GM19023 (cell line): ENCODE measurements at regions not wholly inside any gene's neighbourhood (a gene's known extent, or its start where the extent isn't known, plus 50 kb on each side); places are given as distances from the start of the nearest gene placed in this dataset.
"Not testable (repeated sequence)": the region's sequence is repeated elsewhere in the genome, so short reads cannot be mapped to it uniquely, and the experiment has no call there.

ENCODE experiments used
- ATAC-seq: cut with Tn5 transposase; IDR thresholded peaks from one replicate; pipeline ENCODE4 v1.9.1; 2021; ENCODE audit warnings: mild to moderate bottlenecking, moderate library complexity; ENCODE audit not compliant: unreplicated experiment

DNA sequence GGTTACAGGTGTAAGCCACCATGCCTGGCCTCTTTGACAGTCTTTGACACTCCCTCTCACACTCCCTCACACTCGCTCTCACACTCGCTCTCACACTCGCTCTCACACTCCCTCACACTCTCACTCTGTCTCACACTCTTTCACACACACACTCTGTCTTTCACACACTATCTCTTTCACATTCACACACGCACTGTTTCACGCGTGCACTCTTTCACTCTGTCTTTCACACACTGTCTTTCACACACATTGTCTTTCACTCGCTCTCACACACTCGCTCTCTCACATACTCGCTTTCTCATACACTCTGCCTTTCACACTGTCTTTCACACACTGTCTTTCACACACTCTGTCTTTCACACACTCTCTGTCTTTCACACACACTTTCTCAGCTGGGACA, 167.1 kb upstream of the CXCL13 start:
- ATAC-seq: no peak

DNA sequence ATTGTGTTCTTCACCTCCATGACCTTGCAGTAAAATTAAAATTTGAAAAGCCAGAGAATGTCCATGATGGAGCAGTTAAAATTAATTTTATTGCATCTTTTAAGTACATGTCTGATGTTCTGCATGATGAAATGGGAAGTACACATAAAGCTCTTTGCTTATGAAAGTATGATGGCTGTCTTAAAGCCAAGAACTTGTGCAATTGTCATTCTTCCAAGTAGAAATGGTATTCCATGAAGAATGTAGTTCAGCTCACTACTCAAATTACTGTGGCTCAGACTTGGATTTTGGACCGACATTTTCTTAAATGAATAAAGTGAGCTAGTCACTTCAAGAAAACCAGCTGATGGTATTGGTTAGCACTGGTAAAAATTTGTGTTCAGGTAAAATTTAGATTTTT, 161.7 kb upstream of the CXCL13 start:
- no peak for ATAC-seq

DNA sequence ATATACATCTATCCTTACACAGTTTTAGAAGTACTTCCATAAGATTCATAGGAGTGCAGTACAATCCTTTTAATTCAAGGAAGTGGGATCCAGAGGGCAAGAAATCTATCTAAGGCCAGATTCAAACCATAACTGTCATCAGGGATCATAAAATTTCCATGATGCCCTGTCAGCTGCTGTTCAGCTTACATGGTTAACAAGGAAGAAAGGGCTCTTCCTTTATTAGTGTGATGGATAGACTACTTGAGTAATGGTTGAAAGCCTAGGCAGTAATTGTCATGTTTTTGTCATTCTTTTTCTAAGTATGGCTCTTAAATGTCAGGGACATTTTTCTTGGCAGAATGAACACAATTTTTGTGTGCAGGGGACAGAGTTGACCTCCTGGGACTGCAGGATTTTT, 159.8 kb upstream of the CXCL13 start:
- no peak for ATAC-seq

DNA sequence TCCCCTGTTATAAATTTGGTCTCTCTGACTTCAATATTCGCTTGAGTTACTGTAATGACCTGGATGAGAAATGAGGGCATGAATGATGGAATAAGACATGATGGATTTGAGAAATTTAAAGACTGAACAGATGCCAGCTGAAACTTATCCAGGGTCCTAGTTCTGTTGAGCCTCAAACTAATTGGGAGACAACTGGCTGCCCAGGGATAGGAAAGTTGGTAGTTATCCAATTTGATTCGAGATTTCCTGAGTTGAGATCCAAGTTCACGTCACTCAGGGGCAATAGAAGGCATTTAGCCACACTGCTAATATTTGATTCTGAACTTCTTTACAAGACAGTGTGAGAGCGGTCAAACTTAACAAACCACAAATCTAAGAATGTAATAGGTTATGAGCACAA, 159.0 kb upstream of the CXCL13 start:
- no peak for ATAC-seq

DNA sequence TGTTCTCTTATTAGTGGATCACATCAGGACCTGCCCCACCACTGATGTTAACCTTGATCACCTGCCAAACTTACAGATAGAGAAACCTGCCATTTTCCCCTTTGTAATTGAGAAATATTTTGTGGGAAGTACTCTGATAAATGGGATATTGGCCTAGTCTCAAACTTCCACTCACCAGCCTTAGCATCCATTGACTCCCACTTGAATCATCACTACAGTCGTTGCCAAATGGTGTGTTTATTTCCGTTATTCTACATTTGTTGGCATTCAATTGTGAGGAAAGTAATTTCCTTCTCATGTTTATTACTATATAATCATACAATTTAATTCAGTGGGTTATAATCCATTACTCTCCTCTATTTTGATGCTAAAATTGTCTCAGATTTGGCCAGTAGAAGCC, 156.4 kb upstream of the CXCL13 start:
- ATAC-seq: no peak

DNA sequence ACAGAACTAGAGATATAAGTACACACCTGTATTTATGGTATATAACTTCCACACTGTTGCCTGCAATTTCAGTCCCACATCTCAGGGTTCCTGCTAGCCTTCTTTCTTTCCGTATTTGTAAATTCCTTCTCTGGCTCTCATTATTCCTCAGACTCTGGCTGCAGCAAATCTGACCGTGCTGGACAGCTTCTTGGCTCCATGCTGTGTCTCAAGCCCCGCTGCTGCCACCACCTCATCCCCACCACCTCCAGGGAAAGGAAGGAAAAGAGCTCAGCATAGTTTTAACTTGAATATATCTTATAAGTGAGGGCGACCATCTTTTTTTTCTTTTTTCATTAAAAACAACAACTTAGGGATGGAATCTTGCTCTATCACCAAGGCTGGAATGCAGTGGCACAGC, 155.6 kb upstream of the CXCL13 start:
- ATAC-seq: no peak

DNA sequence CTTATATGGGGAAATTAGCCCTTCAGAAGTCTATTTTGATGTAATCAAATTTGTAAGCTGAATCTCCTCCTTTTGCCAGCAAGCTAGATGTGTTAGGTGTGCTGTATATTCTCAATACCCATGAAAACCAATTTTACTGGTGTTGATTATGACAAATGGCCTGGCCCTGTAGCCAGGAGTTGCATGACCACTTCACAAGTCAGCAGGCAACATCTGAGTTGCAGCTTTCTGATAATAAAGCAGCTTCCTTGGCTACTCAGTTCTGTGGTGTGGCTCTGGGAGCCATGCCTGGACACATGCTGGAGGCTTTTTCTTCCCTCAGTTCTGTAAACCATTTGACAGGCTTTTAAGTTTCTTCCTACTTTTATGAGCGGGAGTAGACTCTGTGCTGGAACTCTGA, 154.1 kb upstream of the CXCL13 start:
- no peak for ATAC-seq

DNA sequence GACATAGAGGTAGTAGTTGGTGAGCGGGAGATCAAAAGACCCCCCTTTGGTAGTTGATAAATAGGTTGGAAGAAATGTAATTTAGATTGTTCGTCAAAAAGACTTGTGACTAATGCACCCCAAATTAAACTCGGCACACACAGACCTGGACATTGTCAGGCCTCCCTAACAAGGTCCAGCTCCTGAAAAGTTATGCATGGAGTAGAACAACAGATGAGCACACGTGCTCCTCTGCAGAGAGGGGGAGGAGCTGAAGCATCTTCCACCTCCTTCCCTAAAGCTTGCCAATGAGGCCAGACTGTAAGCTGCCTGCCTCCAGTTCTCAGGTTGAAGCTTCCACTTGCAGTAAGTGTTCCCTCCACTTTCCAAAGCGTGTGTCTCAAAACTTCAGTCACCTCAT, 153.5 kb upstream of the CXCL13 start:
- ATAC-seq: not testable (repeated sequence)

DNA sequence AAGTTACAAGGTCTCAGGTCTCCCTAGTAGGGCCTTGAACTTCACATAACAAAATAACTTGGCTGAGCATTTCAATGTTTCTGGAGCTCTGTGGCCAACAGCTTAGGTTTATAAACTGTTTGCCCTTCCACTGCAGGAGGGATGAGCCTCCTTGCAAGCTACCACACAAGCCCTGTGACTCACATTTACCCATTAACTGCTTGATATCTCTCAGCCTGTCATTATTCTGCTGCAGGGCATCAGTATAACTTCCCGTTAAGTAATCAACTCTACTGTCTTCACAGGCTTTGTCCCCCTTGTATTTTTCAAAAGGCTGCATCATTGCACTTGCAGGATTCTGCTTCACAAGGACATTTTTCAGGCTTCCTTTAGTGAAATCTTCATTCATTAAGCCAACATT, 151.7 kb upstream of the CXCL13 start:
- no peak for ATAC-seq

DNA sequence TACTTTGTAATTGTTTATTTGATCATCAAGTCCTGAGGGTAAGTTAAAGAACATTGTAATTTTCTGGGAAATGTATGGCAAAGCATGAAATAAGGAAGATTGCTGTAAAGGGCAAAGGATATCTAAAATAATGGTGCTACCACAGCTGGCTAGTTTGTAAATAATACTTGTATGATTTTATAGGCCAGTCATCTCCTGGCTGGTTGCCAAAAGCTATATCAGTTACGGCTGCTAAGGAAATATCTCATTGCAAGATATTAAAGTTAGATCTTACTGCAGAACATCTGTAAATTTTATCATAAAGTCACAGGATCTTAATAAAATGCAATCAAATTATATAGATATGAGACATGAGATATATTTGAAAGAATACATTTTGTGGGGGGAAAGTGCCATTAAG, 150.8 kb upstream of the CXCL13 start:
- ATAC-seq: no peak

DNA sequence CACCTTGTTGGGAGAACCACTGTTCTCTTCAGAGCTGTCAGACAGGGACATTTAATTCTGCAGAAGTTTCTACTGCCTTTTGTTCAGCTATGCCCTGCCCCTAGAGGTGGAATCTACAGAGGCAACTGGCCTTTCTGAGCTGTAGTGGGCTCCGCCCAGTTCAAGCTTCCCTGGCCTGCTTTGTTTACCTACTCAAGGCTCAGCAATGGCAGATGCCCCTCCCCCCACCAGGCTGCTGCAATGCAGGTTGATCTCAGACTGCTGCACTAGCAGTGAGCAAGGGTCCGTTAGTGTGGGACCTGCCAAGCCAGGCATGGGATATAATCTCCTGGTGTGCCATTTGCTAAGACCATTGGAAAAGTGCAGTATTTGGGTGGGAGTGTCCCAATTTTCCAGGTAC, 141.5 kb upstream of the CXCL13 start:
- not testable (repeated sequence) for ATAC-seq

DNA sequence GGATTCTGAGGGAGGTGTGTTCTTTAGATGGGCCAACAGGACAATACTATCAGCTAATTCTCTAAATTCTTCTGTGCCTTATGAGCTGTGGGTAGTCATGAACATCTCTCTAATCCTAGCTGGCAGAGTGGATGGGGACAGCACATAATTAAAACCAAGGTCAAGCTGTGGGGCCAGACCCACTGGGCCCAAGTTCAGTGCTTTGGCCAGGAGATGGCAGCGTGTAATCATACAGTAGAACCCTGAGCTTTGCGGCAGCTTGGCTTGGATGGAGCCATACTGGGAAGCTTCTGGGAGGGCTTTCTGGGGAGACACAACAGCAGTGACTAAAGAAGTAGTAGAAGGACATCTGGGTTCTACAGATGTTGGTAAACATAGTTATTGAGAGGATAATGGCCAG, 140.3 kb upstream of the CXCL13 start:
- no peak for ATAC-seq

DNA sequence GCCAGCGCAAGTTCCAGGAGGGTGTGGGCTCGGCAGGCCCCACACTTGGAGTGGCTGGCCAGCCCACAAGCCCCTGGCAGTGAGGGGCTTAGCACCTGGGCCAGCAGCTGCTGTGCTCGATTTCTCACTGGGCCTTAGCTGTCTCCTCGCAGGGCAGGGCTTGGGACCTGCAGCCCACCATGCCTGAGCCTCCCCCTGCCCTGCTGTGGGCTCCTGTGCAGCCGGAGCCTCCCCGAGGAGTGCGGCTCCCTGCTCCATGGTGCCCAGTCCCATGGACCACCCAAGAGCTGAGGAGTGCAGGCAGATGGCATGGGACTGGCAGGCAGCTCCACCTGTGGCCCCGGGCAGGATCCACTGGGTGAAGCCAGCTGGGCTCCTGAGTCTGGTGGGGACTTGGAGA, 139.2 kb upstream of the CXCL13 start:
- ATAC-seq: no peak

DNA sequence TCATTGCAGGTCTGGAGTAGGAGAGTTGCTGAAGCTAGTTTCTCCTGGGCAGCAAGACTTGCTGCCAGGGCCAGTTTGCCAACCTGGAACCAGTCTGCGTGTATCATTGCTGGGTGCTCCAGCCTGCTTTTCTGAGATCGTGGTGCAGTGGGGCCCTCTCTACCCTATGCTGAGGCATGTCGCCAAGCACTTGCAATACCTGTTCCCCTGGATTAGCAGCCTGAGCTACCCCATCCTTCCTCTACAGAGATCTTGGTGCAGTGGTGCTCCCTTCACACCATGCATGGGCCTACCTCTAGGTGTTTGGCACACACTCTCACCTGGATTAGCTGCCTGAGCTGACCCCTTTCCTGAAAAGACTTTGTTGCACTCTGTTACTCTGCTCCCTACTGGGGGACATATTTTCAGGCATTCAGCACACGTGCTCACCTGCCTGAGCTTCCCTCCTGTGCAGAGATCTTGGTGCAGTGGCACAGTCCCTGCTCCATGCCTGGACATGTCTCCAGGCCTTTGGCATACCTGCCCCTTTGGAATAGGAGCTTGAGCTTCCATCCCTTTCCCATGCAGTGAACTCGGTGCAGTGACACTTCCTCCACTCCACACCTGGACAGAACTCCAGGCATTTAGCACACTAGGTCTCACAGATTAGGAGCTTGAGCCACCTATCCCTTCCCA, 133.7 kb upstream of the CXCL13 start:
- ATAC-seq: no peak

DNA sequence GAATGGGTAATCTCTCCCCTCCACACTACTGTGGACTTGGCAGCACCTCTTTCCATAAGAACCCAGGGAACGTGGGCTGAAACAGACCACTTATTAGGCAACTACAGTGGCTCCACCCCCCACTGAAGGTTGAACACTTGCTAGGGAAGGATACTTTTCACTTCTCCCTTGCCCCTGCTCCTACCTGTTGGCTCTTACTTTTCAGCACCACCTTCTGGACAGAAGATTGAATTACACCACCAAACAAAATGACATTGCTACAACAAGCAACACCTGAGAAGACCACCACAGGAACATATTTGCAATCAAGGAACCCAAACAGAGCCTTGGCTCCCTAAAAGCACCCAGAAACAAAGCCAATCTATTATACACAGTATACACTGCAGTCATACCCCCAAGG, 132.1 kb upstream of the CXCL13 start:
- ATAC-seq: no peak

DNA sequence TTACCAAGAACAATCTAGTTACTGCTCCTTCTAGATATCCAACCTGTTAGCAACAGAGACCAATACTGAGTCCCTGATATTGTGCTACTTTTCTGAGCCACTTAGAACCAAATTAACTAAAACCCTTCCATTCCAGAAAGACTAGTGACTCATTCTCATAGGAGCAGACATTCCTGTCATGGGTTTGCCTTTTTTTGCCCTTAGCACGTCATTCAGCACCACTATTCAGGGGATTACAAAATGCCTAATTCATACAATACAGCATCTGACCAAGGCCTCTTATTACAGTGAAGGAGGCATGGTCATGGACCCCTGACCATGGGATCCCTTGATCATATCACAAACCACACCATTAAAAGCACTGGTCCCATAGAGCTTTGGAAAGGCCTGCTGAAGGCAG, 123.8 kb upstream of the CXCL13 start:
- no peak for ATAC-seq

DNA sequence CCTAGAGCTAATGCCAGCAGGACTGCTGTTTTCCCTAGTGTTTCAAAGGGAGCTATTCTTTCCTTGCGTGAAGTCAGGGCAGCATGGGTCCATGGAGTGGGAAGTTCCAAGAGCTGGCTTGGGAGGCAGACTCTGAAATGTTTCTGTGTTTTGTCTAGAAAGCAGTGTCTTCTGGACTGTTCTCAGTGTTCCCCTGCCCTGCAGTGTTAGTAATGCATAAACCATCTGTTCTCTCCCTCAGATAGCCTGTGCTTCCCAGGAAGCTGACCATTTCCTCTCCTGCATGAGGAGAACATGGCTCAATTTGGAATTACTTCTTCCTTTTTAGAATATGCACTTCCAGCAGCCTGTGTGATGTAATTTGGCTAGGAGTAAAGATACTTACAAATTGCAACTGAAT, 116.7 kb upstream of the CXCL13 start:
- ATAC-seq: no peak

DNA sequence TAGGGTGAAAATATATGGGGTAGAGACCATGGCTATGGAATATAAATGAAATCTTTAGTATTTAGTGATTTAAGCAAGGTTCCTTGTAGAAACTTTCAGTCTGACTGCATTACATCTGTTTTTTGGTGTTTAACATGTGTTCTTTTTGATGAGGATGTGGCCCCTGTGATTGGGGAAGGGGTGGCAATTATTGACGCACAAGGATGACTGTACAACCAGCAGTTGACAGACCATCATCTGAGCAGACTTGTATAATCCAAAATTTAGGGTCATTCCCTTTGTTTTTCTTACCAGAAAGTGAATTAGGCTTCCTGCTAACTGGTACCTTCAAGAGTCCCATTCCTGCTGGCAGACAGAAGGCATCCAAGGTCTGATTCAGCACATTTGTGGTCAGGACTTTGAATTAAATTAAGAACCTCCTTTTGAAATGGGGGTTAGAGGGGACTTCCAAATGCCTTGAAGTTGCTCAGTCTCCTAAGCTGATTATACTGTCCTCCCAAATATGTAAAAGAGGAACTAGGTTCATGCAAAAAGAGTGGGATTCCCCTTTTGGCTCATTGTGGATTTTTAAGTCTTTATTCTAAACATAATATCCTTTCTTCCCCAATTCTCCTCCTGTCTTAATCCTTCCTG, 112.4 kb upstream of the CXCL13 start:
- peak; percentile 58 for ATAC-seq

DNA sequence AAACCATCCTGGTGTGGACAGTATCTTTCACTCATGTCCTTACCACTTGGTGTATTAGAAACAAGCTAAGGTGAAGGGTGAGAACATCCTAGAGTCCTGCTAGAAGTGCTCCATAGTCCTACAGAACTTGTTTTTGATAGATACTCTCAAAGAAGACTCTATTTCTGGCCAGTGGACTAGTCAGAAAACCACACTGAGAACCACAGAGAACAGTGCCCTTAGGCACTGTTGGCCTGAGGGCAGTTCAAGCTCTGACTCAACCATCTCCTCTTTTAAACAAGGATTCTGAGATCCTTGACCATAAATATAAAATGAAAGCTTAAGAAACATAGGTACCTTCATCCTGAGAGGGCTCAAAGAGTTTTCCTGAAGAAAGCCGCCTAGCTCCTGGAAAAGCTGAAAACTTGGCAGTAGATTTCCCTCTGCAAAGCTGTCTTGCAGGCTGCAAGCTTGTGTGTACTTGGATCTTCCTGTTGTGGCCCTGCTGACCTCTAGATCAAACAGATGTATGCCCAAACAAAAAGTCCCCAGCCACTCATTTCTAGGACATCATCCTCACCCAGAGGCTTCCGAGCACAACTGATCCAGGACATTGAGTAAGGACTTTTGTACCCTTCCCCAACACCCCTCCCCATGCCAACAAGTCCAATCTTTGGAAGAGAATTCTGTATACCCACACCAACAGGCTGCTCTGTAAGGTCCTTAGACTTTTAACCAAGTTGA, 111.6 kb upstream of the CXCL13 start:
- ATAC-seq: peak; percentile 46

DNA sequence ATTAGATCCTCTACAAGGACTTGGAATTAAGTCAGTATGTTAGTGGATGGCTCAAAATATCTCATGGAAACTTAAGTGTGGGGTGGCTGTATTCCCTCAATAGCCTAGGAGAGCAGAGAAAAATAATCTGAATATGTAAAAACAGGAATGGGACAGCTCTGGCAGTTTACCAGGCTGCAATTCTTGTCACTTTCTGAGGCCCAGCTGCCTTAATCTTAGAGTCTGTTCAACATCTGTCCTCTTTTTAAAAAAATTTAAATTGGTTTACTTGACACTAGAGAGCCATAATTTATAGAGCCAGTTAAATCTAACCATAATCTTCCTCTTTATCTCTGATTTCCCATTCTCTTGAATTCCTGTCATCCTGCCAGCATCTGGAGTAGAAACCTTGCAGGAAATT, 109.2 kb upstream of the CXCL13 start:
- ATAC-seq: no peak

DNA sequence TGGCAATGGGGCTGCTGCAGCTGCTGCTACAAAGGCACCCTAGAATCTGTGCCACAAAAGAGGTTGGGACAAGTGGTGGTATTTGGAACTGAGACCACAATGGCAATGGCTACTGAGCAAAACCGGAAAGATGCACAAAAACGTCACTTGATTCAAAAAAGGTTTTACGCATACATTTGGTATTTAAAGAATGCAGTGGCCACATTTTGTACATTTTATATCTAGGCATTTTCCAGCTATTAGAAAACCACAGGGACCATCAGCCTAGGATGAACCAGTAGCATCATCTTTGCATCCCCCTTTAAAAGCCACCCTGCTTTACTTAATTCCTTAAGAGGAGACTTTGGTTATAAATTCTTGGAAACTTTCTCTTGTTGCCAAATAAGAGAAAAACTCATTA, 104.8 kb upstream of the CXCL13 start:
- ATAC-seq: no peak

DNA sequence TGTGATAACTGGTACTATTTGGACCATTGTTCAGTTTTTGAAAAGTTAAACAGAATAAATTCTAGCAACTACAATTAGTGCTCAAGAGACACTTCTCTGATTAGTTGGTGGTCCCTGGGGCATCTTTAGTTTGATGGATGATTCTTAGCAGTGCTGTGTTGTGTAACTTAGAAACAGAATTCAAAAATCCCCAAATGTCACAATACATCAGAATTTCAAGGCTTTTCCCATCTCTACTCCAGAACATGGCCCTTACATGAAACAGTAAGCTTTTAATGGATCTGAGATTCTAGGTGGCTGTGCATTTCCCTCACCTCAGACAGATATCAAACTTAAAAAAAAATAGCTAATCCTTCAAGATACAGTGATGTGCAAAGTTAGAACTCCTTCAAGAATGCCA, 104.4 kb upstream of the CXCL13 start:
- ATAC-seq: no peak
